Medulla oblongata (tissue), 1 donor: ENCODE measurements at regions not wholly inside any gene's neighbourhood (a gene's known extent, or its start where the extent isn't known, plus 50 kb on each side); places are given as distances from the start of the nearest gene placed in this dataset.

Experiments used
- DNase-seq: peaks from one replicate; pipeline ENCODE4 v3.0.0-alpha.2; 2015; ENCODE audit errors: extremely low spot score

- DNase-seq: no peak
Observed at GRCh38 chr1:55420929-55421716, 206.0 kb upstream of the USP24 start.

DNA sequence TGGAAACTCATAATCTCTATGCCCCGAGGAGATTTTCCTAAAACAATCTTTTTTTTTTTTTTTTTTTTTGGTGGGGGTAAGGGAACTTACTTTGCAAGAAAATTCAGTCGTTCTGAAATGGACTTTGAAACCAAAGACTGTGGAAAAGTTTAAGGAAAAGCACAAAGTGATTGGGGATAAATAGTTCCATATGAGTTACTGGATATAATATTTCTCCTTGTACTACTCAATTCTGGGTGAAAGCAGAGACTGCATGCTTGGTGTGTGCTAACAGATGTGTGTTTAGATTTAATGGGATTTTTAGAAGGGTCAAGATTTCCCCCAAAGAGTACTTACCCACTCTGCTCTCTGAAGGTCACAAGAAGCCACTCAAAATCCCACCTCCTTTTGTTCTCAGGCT lies 204.9 kb upstream of the USP24 start:
- no peak for DNase-seq

DNA sequence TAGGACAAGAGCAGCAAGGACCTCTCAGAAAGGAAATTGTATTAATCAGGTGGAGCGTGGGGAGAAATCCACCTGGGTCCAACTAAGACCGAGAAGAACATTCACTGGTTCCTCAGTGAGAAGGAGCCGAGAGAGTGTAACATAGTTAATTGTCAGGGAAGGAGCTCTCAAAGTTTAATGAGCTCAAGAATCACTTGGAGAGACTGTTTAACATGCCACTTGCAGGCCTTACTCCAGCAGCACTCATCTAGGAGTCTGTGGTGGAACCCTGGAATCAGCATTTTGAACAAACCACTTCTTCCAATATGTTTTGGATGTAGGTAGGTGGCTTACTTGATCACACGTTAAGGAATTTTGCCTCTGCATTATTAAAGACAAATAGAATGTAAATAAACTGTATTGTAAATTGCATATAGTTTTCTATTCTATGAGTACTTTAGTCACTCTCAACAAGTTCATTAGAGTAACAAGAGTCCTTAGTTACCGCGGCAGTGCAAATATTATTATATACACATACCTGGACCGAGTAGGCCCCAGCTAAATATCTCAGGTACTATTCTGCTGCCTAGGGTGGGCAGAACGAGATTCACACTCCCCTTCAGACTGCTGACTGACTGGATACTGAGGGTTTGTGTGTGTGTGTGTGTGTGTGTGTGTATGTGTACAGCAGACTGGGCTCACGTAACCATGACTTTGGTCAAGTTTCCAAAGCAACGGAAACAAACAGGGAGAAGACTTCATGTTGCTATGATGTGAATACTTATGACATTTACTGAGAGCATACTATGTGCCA lies 203.2 kb upstream of the USP24 start:
- no peak for DNase-seq

GRCh38 chr1:55416164-55416842 lies 201.1 kb upstream of the USP24 start:
- DNase-seq: no peak

DNA sequence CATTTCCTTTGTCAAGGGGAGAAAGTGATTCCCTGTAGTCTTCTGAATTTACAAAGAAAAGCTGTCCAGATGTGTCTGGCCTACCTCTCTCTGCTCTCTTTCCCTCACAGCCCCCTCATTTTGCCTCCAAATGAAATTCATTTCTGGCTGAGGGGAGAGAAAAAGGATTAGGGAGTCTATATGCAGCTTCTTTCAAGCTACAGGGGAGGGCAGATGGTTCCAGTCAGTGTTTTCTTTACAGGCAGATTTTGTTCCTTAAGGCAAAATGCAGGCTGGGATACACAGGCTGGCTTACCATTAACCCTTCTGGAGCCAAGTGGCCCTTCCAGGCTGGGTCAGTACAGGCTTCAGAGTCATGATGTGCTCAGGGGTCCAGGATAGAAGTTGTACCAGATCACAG lies 198.1 kb upstream of the USP24 start:
- DNase-seq: no peak

- no peak for DNase-seq
Observed at GRCh38 chr1:55412060-55412459, 196.9 kb upstream of the USP24 start.

- DNase-seq: no peak
Observed at GRCh38 chr1:55402671-55403464, 187.7 kb upstream of the USP24 start.

DNA sequence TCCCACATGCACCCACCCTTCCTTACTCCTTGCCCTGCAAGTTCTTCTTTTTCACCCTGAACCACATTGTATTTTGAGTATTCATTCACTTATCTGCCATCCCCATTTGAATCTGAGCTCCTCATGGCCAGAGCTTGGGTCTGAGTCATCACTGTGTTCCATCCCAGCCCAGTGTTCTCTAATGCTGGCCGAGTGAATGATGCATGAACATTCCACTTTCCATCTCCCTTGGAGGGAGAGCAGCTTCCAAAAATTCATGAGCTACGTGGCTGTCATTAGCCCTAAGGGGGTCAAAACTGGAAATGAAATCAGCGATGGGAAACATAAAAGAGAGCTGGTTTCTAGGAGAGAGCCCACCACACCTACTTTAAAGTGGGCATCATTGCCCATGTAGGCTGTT lies 187.0 kb upstream of the USP24 start:
- no peak for DNase-seq

GRCh38 chr1:55400508-55400907 lies 185.3 kb upstream of the USP24 start:
- no peak for DNase-seq

DNA sequence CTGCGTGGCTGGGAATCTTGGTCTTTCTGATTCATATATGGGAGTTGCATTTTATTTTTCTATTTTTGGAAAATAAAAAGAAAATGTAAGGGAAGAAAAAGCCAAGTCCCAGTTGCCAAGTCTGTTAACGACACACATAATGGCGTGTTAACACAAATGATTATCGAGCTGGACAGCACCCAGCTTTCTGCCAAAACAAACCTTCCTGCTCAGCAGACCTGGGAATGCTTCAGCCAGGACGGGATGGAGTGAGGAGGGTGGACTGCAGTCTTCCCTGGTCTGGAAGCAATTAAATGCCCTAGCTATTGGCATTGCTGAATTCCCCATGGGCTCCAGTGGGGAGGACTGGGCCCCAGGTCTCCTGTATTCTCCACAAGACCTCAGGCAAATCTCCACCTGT lies 184.2 kb upstream of the USP24 start:
- no peak for DNase-seq

- no peak for DNase-seq
Observed at GRCh38 chr1:55396381-55396891, 181.3 kb upstream of the USP24 start.

GRCh38 chr1:55388960-55389359 lies 173.8 kb upstream of the USP24 start:
- DNase-seq: no peak

GRCh38 chr1:55387145-55387544 lies 172.0 kb upstream of the USP24 start:
- no peak for DNase-seq

- DNase-seq: no peak
Observed at GRCh38 chr1:55386456-55386855, 171.3 kb upstream of the USP24 start.

GRCh38 chr1:55385402-55386018 lies 170.3 kb upstream of the USP24 start:
- no peak for DNase-seq

DNA sequence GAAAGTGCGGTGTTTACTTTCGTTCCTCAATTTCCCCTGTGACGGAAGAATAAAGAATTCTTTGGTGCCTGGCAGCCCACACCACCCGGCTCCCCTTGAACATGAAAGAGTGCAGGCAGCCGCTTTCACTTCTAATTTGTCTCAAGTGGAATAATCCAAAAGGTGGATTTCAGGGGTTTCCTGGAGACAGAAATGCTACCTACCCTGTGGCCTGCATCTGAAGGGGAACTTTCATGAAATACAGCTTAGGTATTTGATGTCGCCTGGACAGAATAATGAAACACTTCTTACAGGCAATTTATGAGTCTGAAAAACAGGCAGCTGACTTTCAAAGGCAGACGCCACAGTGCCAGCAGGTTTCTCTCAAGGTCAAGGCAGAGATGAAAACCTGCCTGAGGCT lies 169.5 kb upstream of the USP24 start:
- no peak for DNase-seq

DNA sequence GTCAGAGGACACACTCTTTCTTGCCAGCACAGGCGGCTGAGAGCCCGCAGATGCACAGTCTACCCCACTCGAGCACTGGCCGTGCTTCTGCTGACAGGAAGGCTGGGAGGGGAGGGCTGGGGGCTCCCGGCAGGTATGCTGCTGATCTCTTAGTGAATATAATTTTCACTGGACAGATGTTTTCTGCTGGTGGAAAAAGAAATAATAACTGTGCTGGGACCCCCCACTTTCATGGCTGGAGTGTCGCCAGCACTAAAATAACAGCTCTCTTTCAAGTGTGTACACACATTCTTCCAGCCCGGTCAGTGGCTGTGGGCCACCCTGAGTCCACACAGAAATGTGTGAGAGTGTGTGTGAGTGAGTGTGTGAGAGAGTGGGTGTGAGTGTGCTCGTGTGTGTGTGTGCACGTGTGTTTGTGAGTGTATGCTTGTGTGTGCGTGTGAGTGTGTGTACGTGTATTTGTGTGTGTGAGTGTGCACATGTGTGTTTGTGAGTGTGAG lies 167.7 kb upstream of the USP24 start:
- no peak for DNase-seq

GRCh38 chr1:55381983-55382382 lies 166.8 kb upstream of the USP24 start:
- no peak for DNase-seq

GRCh38 chr1:55381491-55381890 lies 166.3 kb upstream of the USP24 start:
- DNase-seq: no peak

DNA sequence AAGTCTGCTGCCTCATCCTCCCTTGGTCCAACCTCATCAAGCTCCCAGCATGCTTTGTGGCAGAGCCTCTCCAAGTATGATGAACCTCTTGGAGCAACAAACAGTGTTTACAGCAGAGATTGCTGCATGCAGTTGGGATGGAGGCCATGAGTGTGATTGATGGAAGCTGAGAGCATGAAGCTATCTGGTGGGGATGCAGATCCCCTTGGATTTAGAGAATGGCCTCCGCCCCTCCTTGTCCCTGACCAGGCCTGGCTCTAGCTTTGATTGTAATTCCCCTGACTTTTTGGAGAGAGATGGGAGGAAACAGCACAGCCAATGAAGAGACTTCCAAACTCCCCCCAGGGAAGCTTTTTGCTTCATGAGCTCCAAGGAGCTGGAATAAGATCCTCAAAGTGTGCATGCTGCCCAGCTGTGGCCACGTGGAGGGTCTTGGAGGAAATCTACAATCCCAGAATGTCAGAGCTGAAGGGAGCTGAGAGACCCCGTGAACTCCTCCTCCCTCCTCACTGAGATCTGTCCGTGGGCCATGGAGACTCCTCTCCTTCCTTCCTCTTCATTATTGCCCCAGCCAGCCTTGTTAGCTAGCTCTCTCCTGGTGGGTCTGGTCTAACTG lies 165.3 kb upstream of the USP24 start:
- DNase-seq: no peak

DNA sequence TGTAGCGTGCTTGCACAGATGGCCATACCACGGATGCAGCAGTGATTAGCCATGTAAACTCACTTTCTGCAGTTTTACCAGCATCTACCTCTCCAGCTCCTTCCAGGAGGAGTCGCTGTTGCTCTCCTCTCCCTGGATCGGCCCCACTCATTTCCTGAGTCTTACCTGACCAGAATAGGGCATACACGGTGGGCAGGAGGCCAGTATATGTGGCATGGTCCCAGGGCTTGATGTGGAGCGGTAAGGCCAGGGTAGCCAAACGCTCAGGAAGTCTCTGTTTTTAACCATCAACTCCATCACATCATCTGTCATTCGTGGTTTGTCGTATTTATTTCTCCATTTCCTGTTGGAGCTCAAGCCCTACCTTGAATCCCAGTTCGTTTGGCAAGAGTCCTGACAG lies 163.4 kb upstream of the USP24 start:
- DNase-seq: no peak
